GM13977 (cell line): ENCODE measurements at regions not wholly inside any gene's neighbourhood (a gene's known extent, or its start where the extent isn't known, plus 50 kb on each side); places are given as distances from the start of the nearest gene placed in this dataset.

Experiments used
- DNase-seq: peaks from one replicate; pipeline ENCODE4 v3.0.0; 2012; ENCODE audit warnings: low spot score
- CTCF ChIP-seq: IDR thresholded peaks from 2 replicates; pipeline ENCODE4 v1.5.1; 2012; ENCODE audit warnings: mild to moderate bottlenecking, control low read depth; ENCODE audit not compliant: insufficient read depth; ENCODE audit errors: extremely low read depth, missing control alignments
- in situ Hi-C: fragments of 300-500 bp; cut with MboI; formaldehyde crosslinking; loops from one replicate; pipeline ENCODE4 v1.12.0; 2022; ENCODE audit warnings: low sequenced_read_pairs, low pct_unique_long_range_greater_than_20kb, mixed read lengths, inconsistent platforms; ENCODE audit not compliant: unreplicated experiment

- peak; percentile 67 for TF ChIP-seq CTCF
- peak; percentile 67 for DNase-seq
- in situ Hi-C loops = loop anchor here (10.0 kb wide), 1 partner anchor 108 kb away; the partner anchor contains the start of gene ATF7IP
Measured at GRCh38 chr12:14256555-14257169, 108.8 kb upstream of the ATF7IP start.

- TF ChIP-seq CTCF = no peak
- in situ Hi-C loops = loop anchor here (10.0 kb wide), 1 partner anchor 107 kb away; the partner anchor contains the start of gene ATF7IP
- no peak for DNase-seq
Measured at GRCh38 chr12:14257303-14257733, 108.2 kb upstream of the ATF7IP start.

DNA sequence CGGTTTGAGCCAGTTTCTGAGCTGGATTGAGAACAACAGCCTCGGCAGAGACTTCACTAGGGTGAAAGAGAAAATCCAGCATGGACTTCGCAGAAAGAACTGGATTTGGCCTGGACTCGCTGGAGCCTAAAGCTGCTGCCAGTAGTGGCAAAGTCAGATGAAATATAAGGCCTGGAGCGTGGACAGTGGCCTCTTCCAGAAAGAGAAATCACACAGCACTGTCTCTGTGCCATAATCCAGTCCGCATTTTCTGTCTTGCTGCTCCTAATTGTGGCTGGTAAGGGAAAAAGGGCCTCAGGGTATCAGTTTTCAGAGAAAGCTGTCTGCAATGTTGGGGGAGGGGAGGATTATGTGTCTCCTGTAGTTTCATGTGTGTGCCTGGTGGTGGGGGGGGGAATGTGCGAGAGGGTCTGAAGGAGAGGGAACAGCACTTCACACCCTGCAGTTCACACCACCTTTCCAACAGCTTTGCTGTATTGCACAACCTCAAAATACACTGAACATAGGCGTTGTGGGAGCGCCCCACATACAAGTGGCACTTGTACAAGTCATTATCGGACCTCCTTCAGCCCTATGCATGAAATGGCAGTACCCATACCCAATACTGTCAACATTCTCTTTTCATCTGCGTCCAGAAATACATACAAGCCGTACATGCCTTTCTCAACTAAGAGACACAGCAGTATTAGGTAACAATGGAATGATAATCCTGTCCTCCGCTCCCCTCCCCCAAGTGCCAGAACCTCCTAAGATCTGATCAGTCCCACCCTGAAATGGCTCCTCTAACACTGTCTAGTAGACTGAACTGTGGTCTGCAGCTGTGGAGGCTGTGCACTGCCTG is 107.5 kb upstream of the ATF7IP start:
- no peak for TF ChIP-seq CTCF
- peak; percentile 48 for DNase-seq
- in situ Hi-C loops = loop anchor here (10.0 kb wide), 1 partner anchor 107 kb away; the partner anchor contains the start of gene ATF7IP

- no peak for DNase-seq
- TF ChIP-seq CTCF = no peak
- in situ Hi-C loops = loop anchor here (10.0 kb wide), 1 partner anchor 106 kb away; the partner anchor contains the start of gene ATF7IP
Measured at GRCh38 chr12:14258575-14258940, 106.9 kb upstream of the ATF7IP start.

GRCh38 chr12:14259481-14260010 is 105.9 kb upstream of the ATF7IP start:
- no peak for DNase-seq
- in situ Hi-C loops = loop anchor here (10.0 kb wide), 1 partner anchor 105 kb away; the partner anchor contains the start of gene ATF7IP
- TF ChIP-seq CTCF = no peak
